IMR-90 (cell line): ENCODE measurements at regions not wholly inside any gene's neighbourhood (a gene's known extent, or its start where the extent isn't known, plus 50 kb on each side); places are given as distances from the start of the nearest gene placed in this dataset.

ENCODE experiments used
- ATAC-seq: fragments of 200-7000 bp; cut with Tn5 transposase; 2 replicates; pipeline ENCODE4 v1.9.1; 2020; ENCODE audit warnings: low read depth, mild to moderate bottlenecking, moderate library complexity
- BruUV-seq: library from RNA; stranded (reverse); fragments of 400-500 nt; replicated peaks from 2 replicates; lab custom pipeline; 2021; lab: Mats Ljungman, UMichigan
- CTCF ChIA-PET: fragments of 300-600 bp; formaldehyde crosslinking; extraction: SDS; loops from one replicate; lab custom pipeline; 2021; ENCODE audit warnings: antibody characterized with exemption; lab: Yijun Ruan, JAX
- POLR2A ChIA-PET: fragments of 300-600 bp; sonication (Branson Sonifier 250); formaldehyde crosslinking; loops from one replicate; lab custom pipeline; 2022; ENCODE audit warnings: antibody characterized with exemption; ENCODE audit not compliant: unreplicated experiment; lab: Charles Lee
- DNase-seq: peaks from one replicate; pipeline ENCODE4 v3.0.0; 2013
- H2AFZ ChIP-seq: replicated peaks from 2 replicates; pipeline ENCODE3; 2013; ENCODE audit warnings: low read length, mild to moderate bottlenecking; ENCODE audit not compliant: poor library complexity
- H2AK5ac ChIP-seq: 2 replicates; pipeline ENCODE4 v1.6.1; 2013; ENCODE audit warnings: low read depth, low read length, inconsistent platforms
- H2AK9ac ChIP-seq: replicated peaks from 2 replicates; pipeline ENCODE3; 2013; ENCODE audit warnings: mild to moderate bottlenecking, low read depth, low read length, moderate library complexity; ENCODE audit not compliant: poor library complexity
- H2BK120ac ChIP-seq: 2 replicates; pipeline ENCODE4 v1.6.1; 2013; ENCODE audit warnings: low read depth, low read length, inconsistent platforms
- H2BK15ac ChIP-seq: 3 replicates; pipeline ENCODE4 v1.6.1; 2013; ENCODE audit warnings: low read depth, low read length, inconsistent platforms
- H2BK20ac ChIP-seq: 2 replicates; pipeline ENCODE4 v1.6.1; 2013; ENCODE audit warnings: low read depth, mild to moderate bottlenecking, inconsistent platforms, low read length, moderate library complexity
- H2BK5ac ChIP-seq: 2 replicates; pipeline ENCODE4 v1.6.1; 2013; ENCODE audit warnings: mild to moderate bottlenecking, low read depth, low read length, inconsistent platforms; ENCODE audit not compliant: poor library complexity, severe bottlenecking
- H3K14ac ChIP-seq: replicated peaks from 2 replicates; pipeline ENCODE4 v1.6.1; 2013; ENCODE audit warnings: low read depth, low read length, inconsistent platforms
- H3K18ac ChIP-seq: 2 replicates; pipeline ENCODE4 v1.6.1; 2013; ENCODE audit warnings: low read depth, low read length, control low read depth
- H3K23ac ChIP-seq: 2 replicates; pipeline ENCODE4 v1.6.1; 2013; ENCODE audit warnings: low read depth, low read length, inconsistent platforms
- H3K27ac ChIP-seq: 2 replicates; pipeline ENCODE4 v1.5.1; 2013; ENCODE audit warnings: mild to moderate bottlenecking, control low read depth, low read length; ENCODE audit not compliant: insufficient read depth
- H3K27me3 ChIP-seq: 2 replicates; pipeline ENCODE4 v1.6.1; 2013; ENCODE audit warnings: low read length; ENCODE audit not compliant: control insufficient read depth, insufficient read depth
- H3K36me3 ChIP-seq: 2 replicates; pipeline ENCODE4 v1.6.1; 2013; ENCODE audit warnings: low read length, mixed read lengths; ENCODE audit not compliant: control insufficient read depth, insufficient read depth
- H3K4ac ChIP-seq: 2 replicates; pipeline ENCODE4 v1.6.1; 2013; ENCODE audit warnings: low read depth, low read length, inconsistent platforms
- H3K4me1 ChIP-seq: 2 replicates; pipeline ENCODE4 v1.6.1; 2013; ENCODE audit warnings: low read length, mixed read lengths; ENCODE audit not compliant: control insufficient read depth, insufficient read depth
- H3K4me2 ChIP-seq: 2 replicates; pipeline ENCODE4 v1.6.1; 2013; ENCODE audit warnings: low read depth, mild to moderate bottlenecking, control low read depth, low read length, moderate library complexity
- H3K4me3 ChIP-seq: 2 replicates; pipeline ENCODE4 v1.5.1; 2013; ENCODE audit warnings: low read depth, mild to moderate bottlenecking, control low read depth, low read length, moderate library complexity; ENCODE audit not compliant: insufficient read depth
- H3K56ac ChIP-seq: 2 replicates; pipeline ENCODE4 v1.6.1; 2013; ENCODE audit warnings: low read length, inconsistent platforms; ENCODE audit not compliant: insufficient read depth; ENCODE audit errors: extremely low read depth
- H3K79me1 ChIP-seq, 2 experiments: 2 replicates each; pipeline ENCODE4 v1.6.1; 2013; ENCODE audit warnings: low read length in 2 of 2, inconsistent platforms in 1 of 2, low read depth in 1 of 2
- H3K9ac ChIP-seq: 2 replicates; pipeline ENCODE4 v1.6.1; 2013; ENCODE audit warnings: low read depth, low read length, control low read depth
- H3K9me1 ChIP-seq: 2 replicates; pipeline ENCODE4 v1.6.1; 2013; ENCODE audit warnings: low read length, inconsistent platforms; ENCODE audit not compliant: insufficient read depth
- H3K9me3 ChIP-seq: 2 replicates; pipeline ENCODE4 v1.6.1; 2013; ENCODE audit warnings: low read length; ENCODE audit not compliant: control insufficient read depth, insufficient read depth
- H4K20me1 ChIP-seq: 2 replicates; pipeline ENCODE4 v1.6.1; 2013; ENCODE audit warnings: low read length, inconsistent platforms; ENCODE audit not compliant: insufficient read depth
- H4K5ac ChIP-seq: 2 replicates; pipeline ENCODE4 v1.6.1; 2013; ENCODE audit warnings: mild to moderate bottlenecking, low read depth, low read length, control low read depth
- H4K8ac ChIP-seq, 2 experiments: 2 replicates each; pipeline ENCODE4 v1.6.1; 2013; ENCODE audit warnings: low read depth in 2 of 2, low read length in 2 of 2, control low read depth in 1 of 2, inconsistent platforms in 1 of 2
- H4K91ac ChIP-seq: 2 replicates; pipeline ENCODE4 v1.6.1; 2013; ENCODE audit warnings: low read depth, low read length, inconsistent platforms; ENCODE audit not compliant: insufficient read depth
- BHLHE40 ChIP-seq: fragments of 150-350 bp; IDR thresholded peaks from 2 replicates; pipeline ENCODE4 v1.6.1; 2016; ENCODE audit warnings: mild to moderate bottlenecking, low read depth, low read length
- WGBS, 2 experiments: methylation state at CpG; one replicate each; pipeline versions ENCODE4 v1.1.5 to v1.1.7; 2013; ENCODE audit warnings: missing lambda C conversion rate in 2 of 2; ENCODE audit not compliant: insufficient read length in 1 of 2; ENCODE audit errors: extremely low coverage in 2 of 2; 5-methylcytosine and 5-hydroxymethylcytosine counted together
- dilution Hi-C: fragments of 300-500 bp; cut with HindIII; formaldehyde crosslinking; loops from one replicate; pipeline ENCODE4 v1.14.3; 2018; ENCODE audit warnings: low sequenced_read_pairs; ENCODE audit not compliant: unreplicated experiment
- in situ Hi-C: fragments of 300-500 bp; cut with MboI; formaldehyde crosslinking; loops from 3 replicates; pipeline ENCODE4 v1.14.3; 2019; ENCODE audit warnings: low sequenced_read_pairs, inconsistent platforms, mixed read lengths
- intact Hi-C: fragments of 100-400 bp; cut with micrococcal nuclease; formaldehyde crosslinking; loops from 2 replicates; pipeline ENCODE4 v1.10.0; 2022

GRCh38 chr1:29986986-29987385, 736.4 kb downstream of the MATN1 start:
- Histone ChIP-seq H4K8ac (no peak overlapping the region), H3K18ac (no peak overlapping the region), H3K56ac (no peak overlapping the region), H3K27me3 (no peaks in the 10 kb centered on the region), H4K20me1 (no peaks in the 10 kb centered on the region), H2BK5ac (no peak overlapping the region), H3K4ac (no peak overlapping the region), H3K4me3 (no peak overlapping the region), H2AK9ac (no peak overlapping the region), H4K5ac (no peak overlapping the region), H3K27ac (no peak overlapping the region), H3K9me1 (no peaks in the 10 kb centered on the region), H3K79me1 (no peaks in the 10 kb centered on the region), H3K4me2 (no peak overlapping the region), H2BK20ac (no peak overlapping the region), H3K23ac (no peak overlapping the region), H2AK5ac (no peak overlapping the region), H3K36me3 (no peaks in the 10 kb centered on the region), H4K91ac (no peak overlapping the region), H2AFZ (no peak overlapping the region), H2BK120ac (no peak overlapping the region), H3K14ac (no peak overlapping the region), H3K9ac (no peak overlapping the region), H3K4me1 (no peaks in the 10 kb centered on the region), H2BK15ac (no peak overlapping the region), H3K9me3 (no peaks in the 10 kb centered on the region)
- 20% methylated on average over 1 of the region's 2 CpGs; no CpG with 5 or more reads in 1 of the 2 experiments for WGBS, 2 experiments
- dilution Hi-C loops, result no loop called here
- TF ChIP-seq BHLHE40, result no peak
- ATAC-seq, result no peak
- intact Hi-C loops, result no loop called here
- ChIA-PET POLR2A (no interaction called here), CTCF (no interaction called here)
- no TSS peak for BruUV-seq
- DNase-seq, result no peak
- in situ Hi-C loops, result no loop called here
